GM06990 (cell line): ENCODE measurements at regions not wholly inside any gene's neighbourhood (a gene's known extent, or its start where the extent isn't known, plus 50 kb on each side); places are given as distances from the start of the nearest gene placed in this dataset.

Source experiments
- DNase-seq: peaks from one replicate; pipeline ENCODE4 v3.0.0-alpha.2; 2011; ENCODE audit not compliant: insufficient read length; ENCODE audit errors: extremely low read depth
- H3K27me3 ChIP-seq: replicated peaks from 2 replicates; pipeline ENCODE4 v1.6.0; 2011; ENCODE audit warnings: low read length; ENCODE audit not compliant: control insufficient read depth, insufficient read depth
- H3K36me3 ChIP-seq: 2 replicates; pipeline ENCODE4 v1.5.1; 2011; ENCODE audit warnings: low read length; ENCODE audit not compliant: control insufficient read depth, insufficient read depth
- H3K4me3 ChIP-seq: replicated peaks from 2 replicates; pipeline ENCODE4 v1.5.1; 2011; ENCODE audit warnings: low read depth, mild to moderate bottlenecking, control low read depth, low read length
- TF ChIP-seq, protein P1 (sequence below): IDR thresholded peaks from 2 replicates; pipeline ENCODE4 v1.5.1; 2011; ENCODE audit warnings: low read length, control low read depth, mild to moderate bottlenecking, inconsistent platforms; ENCODE audit not compliant: insufficient read depth, poor library complexity, severe bottlenecking

DNA sequence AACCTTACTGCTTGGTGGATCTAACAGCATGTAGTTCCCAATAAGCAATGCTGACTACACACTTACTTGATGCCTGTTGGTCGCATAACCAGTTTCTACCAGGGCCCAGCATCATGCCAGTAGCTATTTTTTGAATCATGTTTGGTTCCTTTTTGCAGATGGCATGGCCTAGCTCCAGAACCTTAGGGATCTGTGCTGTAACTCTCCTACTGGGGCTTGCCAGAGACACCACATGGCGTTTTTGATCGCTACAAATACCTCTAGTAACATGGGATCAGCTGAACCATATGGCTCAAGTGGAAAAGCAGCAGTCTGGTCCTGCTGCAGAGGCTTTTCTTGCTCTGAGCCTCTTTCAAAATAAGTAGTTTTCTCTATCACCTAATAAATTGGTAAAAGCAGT, 654.6 kb upstream of the API5 start:
- TF ChIP-seq, protein P1, sequence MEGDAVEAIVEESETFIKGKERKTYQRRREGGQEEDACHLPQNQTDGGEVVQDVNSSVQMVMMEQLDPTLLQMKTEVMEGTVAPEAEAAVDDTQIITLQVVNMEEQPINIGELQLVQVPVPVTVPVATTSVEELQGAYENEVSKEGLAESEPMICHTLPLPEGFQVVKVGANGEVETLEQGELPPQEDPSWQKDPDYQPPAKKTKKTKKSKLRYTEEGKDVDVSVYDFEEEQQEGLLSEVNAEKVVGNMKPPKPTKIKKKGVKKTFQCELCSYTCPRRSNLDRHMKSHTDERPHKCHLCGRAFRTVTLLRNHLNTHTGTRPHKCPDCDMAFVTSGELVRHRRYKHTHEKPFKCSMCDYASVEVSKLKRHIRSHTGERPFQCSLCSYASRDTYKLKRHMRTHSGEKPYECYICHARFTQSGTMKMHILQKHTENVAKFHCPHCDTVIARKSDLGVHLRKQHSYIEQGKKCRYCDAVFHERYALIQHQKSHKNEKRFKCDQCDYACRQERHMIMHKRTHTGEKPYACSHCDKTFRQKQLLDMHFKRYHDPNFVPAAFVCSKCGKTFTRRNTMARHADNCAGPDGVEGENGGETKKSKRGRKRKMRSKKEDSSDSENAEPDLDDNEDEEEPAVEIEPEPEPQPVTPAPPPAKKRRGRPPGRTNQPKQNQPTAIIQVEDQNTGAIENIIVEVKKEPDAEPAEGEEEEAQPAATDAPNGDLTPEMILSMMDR: no peak

DNA sequence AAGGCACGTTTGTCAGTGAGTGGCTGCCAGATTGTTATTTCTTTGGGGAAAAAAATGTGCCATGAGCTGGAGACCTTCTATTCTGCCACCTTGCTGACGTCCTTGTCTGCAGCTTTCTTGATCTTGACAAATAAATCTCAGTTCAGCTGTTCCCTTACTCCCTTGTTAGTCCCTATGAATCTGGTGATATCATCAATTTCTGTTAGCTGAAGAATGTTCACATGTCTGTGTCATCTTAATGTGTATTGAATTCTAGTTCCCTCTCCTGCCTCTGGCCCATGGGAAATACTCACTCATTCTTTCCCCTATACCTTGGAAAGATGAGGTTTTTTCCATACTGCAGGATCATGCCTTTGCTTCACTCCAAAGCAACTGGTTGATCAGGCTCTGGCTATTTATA, 649.9 kb upstream of the API5 start:
- Histone ChIP-seq H3K36me3 (no peaks in the 10 kb centered on the region), H3K4me3 (no peak overlapping the region), H3K27me3 (no peaks in the 10 kb centered on the region)
- TF ChIP-seq, protein P1: no peak
- no peak for DNase-seq

More for the DNA sequence above, 654.6 kb upstream of the API5 start:
- no peak for DNase-seq
- no peak overlapping the region for H3K4me3 ChIP-seq
- no peaks in the 10 kb centered on the region for H3K27me3 ChIP-seq
- no peaks in the 10 kb centered on the region for H3K36me3 ChIP-seq

DNA sequence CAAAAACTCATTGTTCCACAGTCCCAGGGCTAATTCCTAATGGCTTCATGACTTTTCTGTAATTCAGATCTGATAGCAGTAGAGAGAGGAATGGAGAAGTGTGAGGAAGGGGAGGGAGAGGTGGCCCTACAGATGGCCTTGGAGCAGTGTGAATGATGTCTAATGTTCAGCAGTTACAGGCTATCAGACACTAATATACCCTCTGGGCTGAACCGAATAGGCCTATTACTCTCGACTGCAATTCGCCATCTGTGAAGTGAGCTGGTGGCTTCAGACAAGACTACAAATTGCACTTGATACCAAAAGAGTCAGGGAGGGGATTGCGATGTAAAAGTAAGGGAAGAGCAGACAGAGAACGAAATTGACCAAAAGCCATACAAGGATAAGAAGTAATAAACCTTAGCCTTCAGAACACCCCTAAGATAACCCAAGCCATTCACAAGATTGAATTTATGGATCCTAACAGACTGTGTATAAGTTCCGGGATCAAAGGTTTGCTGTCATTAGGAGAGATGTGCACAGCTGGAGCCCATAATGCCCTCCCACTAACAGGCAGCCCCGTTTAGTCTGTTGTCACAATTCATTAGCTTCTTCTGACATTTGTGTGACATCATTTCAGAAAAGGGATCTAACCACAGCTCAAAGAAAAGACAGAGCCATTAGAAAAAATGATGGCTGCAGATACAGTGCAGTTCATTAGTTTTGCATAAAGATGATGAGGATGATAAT, 642.4 kb upstream of the API5 start:
- Histone ChIP-seq H3K4me3 (no peak overlapping the region), H3K36me3 (no peaks in the 10 kb centered on the region), H3K27me3 (no peaks in the 10 kb centered on the region)
- no peak for DNase-seq
- TF ChIP-seq, protein P1: no peak

GRCh38 chr11:42674436-42674835, 637.4 kb upstream of the API5 start:
- no peaks in the 10 kb centered on the region for H3K27me3 ChIP-seq
- TF ChIP-seq, protein P1: no peak
- DNase-seq: no peak
- no peak overlapping the region for H3K4me3 ChIP-seq
- H3K36me3 ChIP-seq: no peaks in the 10 kb centered on the region

GRCh38 chr11:42707541-42707940, 604.3 kb upstream of the API5 start:
- TF ChIP-seq, protein P1: no peak
- no peaks in the 10 kb centered on the region for H3K27me3 ChIP-seq
- DNase-seq: no peak
- no peaks in the 10 kb centered on the region for H3K36me3 ChIP-seq
- no peak overlapping the region for H3K4me3 ChIP-seq

DNA sequence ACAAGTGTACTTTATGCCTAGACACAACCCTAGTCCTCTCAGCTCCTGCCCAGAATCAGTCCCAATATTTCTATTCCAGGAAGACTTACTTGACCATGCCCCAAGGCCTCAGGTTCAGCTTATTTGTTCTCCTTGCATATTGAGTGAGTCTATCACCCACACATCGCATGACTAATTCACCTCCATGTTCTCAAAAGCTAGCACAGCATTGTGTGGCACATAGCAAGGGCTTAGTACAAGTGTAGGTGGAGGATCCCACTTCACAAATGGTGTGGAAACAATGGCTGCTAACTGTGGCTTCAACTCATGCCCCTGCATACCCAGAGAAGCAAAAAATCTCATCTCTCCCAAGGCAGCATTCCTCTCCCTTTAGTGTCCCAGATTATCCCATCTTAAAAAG, 602.6 kb upstream of the API5 start:
- Histone ChIP-seq H3K36me3 (no peaks in the 10 kb centered on the region), H3K27me3 (no peaks in the 10 kb centered on the region), H3K4me3 (no peak overlapping the region)
- TF ChIP-seq, protein P1: no peak
- DNase-seq: no peak
